HG03342 (cell line): ENCODE measurements at regions not wholly inside any gene's neighbourhood (a gene's known extent, or its start where the extent isn't known, plus 50 kb on each side); places are given as distances from the start of the nearest gene placed in this dataset.

Source experiments
- ATAC-seq: cut with Tn5 transposase; IDR thresholded peaks from one replicate; pipeline ENCODE4 v1.9.1; 2021; ENCODE audit warnings: mild to moderate bottlenecking, moderate library complexity; ENCODE audit not compliant: unreplicated experiment

DNA sequence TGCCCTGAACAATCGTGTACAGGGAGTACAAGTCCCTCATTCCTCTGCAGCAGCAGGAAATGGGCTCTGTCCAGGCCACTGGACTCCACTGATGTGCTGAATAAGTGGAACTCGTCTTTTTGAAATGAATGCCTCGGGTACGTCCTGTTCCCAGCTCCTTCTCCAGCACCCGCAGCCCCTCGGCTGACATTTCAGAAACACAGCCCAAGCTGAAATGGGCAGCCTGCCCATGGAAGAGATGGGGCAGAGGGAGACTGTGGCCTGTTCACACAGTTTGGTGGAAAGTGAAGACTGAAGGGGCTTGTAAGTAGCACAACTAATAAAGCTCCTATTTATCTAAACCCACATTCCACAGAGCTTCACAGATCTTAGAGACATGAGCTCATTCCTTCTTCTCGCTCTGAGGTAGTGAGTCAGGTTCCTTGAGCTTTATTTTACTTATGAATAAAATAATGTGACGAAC, 498.6 kb downstream of the TXNL1 start:
- no peak for ATAC-seq

DNA sequence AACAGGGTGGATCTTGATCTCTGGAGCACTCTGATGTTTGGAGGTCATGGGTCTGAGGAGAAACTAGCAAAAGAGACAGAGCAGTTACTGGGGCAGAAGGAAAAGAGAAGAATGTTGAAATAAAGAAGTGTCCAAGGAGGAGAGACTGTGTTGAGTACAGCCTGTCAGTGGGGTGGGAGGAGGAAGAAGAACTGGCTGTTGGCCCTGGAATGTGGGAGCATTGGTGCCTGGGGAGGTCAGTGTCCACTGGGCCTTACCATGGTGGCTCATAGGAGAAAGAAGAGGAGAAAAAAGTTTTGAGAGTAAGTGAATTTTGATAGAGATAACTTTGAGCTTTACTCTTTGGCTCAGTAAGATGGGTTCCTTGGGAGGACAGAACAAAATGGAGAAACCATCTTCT, 499.0 kb downstream of the TXNL1 start:
- ATAC-seq, result no peak

DNA sequence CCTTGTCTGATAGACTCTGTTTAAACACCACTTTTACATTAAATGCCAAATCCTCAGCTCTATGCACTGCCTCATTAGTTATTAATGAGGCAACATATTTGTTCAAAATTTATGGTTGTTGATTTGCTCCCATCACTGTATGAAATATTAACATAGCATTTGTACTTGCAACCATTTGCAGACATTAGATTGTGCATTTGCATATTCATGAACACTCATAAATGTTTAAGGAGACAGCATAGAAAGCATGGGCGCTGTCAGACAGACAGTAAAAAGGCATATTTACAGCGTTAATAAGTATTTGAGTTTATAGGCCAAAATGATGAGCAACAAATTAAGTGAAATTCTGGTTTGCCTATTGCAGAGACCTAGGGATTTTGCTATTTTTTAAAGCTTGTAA, 502.3 kb downstream of the TXNL1 start:
- ATAC-seq, result no peak

DNA sequence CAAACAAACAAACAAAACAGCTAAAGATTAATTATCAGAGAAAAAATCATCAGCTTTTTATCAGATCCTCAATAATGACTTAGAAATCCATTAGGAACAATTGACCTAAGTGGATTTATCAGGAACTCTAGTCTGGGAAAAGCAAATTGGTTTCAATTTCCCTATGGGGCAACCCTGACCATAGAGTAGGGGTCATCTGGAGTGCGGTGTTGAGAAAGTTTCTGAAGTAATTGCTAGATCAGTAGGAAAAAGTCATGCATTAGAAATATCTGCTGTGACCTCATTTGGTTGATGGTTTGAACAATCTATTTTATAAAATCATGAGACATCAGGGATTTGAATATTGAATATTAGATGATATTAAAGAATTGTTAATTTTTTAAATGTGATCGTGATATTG, 507.9 kb downstream of the TXNL1 start:
- no peak for ATAC-seq

- ATAC-seq, result no peak
Measured at GRCh38 chr18:56128153-56128791, 510.1 kb downstream of the TXNL1 start.

DNA sequence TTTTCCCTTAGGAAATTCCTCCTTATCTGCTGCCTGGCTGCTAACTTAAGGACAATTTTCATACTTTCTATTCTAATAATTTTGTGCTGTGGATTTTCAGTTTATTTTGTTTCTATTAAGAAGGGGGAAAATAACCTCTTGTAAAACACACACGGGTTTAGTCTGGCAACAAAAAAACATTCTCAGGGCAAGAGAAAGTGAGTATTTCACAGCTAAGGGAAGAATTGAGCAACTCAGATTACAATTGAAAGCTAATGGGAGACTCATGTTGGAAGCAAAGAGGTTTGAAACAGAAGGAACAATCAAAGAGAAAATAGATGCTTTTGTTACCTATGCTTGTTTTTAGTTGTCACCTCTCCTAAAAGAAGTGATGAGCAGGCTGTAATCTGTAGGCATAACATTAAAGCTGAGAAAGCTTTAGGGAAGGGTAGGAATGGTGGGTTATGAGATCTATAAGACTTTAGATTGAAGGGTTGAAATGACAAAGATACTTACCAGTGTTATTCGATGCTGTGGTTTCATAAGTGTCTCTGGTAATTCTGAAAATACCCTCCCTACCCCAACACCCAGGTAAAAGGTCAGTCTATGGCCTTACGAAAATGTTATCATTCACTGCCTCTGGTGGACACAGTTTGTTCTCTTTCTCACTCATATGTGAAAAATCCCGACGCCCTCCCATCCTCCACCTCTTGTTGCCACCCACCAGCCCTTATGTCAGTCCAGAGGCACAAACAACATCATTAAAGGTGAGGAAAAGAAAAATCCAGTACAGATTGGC, 510.9 kb downstream of the TXNL1 start:
- no peak for ATAC-seq

GRCh38 chr18:56124186-56124585, 514.2 kb downstream of the TXNL1 start:
- ATAC-seq, result no peak

- ATAC-seq, result no peak
Measured at GRCh38 chr18:56121669-56122068, 516.7 kb downstream of the TXNL1 start.

DNA sequence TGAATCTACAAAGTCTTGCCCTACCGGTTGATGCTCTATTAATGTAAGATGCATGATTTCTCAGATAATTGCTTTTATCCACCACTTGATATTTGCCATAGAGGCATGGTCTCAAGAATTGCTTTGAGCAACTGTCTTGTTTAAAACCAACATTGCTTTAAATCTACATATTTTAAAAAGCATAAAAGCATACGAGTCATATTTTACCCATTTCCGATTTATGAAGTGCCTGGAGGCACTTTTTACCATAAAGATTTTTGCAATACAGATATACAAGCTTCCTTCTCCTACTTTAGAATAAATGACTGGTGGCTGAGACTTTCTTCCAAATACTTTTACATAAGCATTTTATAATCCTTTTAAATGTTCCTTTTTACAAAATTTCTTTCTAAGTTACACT, 517.6 kb downstream of the TXNL1 start:
- ATAC-seq, result no peak

GRCh38 chr18:56119681-56120080, 518.7 kb downstream of the TXNL1 start:
- ATAC-seq, result no peak

GRCh38 chr18:56118422-56118821, 520.0 kb downstream of the TXNL1 start:
- no peak for ATAC-seq

DNA sequence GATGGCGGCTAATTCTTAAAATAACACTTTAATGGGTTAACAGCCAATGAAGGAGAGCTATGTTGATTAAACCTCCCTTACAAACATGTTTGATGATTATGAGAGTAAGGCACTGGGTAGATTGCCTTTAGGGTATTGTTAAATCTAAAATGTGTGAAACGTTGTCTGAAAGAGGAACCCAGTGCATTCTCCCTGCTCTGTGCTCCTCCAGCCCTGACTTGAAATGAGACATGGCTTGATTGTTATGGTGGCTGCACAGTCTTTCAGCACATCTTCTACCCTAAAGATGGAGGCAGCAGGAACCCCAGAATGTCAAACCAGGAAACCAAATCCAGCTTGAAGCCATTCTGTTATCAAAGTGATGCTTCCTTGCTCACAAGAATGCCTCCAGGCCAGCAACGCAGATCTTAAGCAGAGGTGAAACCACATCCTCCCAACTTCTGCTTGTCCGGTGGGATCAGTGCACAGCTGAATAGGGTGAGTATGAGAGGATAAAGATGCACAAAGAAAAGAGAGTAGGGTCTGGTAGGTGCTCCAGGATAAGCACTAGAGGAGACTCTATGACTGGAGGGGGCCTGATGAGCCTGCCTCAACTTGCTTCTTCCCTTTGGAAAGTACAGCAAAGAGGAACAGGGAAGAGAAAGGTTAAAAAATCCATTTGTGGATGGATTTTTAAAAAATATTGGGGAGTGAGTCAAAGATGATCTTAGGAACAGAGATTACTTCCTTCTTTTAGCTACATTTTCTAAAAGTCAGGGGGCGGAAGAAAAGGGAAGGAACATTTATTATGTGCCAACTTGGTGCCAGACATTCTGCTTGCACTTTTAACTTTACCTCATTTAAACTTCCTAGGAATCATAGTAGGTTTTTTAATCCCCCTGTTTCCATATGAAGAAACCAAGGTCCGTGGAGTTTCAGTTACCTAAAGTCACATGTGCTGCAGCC, 523.0 kb downstream of the TXNL1 start:
- no peak for ATAC-seq

DNA sequence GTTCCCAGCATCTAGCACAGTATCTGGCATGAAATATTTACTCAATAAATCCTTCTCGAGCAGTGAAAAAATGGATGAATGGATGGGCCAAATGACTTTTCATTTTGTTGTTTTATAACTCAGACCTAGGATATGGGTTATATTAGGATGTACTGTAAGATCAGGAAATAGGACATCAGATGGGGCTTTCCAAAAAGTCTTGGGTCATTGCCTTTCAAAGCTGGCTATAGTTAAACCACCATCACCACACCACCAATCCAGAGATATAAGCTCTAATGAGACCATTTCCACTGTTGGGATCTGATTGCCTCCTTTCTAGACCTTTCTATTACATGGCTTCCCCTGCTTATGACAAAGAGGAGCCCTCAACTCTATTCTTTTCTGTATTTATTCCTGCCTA, 525.0 kb upstream of the TCF4 start:
- no peak for ATAC-seq

DNA sequence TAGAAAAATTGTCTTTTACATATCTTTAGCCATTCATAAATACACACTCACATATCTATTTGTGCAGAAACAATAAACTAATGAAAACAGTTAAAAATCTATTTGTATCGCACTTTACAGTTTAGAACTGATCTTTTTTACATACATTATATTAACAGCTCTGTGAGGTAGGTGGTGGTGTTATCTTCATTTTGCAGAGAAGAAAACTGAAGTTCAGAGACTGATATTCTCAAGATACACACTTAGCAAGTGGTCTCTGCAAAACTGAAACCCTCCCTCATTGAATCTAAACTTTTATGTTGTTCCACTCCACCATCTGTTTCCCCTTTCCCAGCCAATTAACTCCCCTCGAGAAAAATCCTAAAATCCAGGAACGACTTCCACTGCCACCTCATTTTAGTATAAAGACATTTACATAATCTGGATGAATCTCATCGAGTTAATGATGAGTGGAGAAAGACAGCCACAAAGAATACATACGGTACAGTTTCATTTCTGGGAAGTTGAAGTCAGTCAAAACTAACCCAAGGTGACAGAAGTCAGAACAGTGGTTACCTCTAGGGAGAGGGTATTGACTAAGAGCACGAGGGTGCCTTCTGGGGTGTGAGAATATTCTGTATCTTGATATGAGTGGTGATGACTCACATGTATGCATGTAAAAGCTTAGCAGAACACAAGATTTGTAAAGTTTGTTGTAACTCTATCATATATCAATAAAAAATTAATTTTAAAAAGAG, 524.2 kb upstream of the TCF4 start:
- ATAC-seq, result peak; percentile 98

GRCh38 chr18:56109757-56110156, 521.8 kb upstream of the TCF4 start:
- no peak for ATAC-seq

GRCh38 chr18:56108478-56109367, 520.7 kb upstream of the TCF4 start:
- no peak for ATAC-seq

DNA sequence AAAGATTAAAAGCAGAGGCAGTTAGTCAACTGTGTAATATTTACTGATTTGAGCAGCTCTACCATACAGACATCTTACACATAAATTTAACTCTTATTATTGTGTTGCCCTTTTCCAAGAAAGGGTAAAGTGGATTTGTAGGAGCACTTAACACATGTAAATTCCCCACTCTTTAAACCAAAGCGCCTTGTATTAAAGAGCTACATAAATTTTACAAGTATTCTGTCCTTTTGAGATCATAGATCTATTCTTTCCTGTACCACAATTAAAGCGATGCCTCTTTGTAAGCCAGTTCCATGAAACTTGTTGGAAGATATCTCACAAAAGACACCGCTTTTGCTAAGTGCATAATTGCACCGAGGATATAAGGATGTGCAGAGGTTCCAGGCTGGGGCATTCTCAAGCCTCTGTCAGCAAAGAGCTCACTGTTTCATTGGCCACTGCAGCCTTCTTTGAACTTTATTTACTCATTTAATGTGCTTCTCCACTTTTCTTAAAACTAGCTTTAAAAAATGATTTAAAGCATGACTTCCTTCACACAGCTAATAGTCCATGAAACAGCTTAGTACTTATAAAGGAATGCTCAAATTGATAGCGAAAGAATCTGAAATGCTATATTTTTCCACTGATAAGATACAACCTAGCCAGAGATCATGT, 520.0 kb upstream of the TCF4 start:
- no peak for ATAC-seq

GRCh38 chr18:56100090-56100722, 512.2 kb upstream of the TCF4 start:
- no peak for ATAC-seq

DNA sequence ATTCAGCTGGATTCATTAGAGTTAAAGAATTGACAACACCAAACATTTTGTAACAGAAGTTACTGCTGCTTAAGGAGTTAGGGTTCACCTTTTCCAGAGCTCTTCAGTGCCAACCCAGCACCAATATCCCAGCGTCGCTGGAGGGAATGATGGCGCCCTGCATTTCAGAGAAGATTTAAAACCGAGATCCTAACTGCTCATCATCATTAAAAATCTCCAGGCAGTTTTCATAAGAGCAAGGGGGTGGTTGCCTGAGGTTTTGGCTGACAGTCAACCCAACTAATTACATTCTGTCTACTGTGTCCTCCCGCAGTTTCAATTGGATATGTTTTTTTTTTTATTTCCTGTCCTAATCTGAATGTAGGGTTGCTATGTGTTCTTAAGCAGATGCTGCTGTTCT, 509.6 kb upstream of the TCF4 start:
- no peak for ATAC-seq
